ENCODE measurements at regions not wholly inside any gene's neighbourhood (a gene's known extent, or its start where the extent isn't known, plus 50 kb on each side); places are given as distances from the start of the nearest gene placed in this dataset.

GRCh38 chr4:23976423-23976822 is 86.6 kb upstream of the PPARGC1A start:
- TF ChIP-seq CTCF (conservative IDR thresholded peaks at IDR 0.05; ENCODE audit: low read depth, low read length) = no peak
- no peak for DNase-seq (ENCODE audit: low read depth)
- H3K4me3 ChIP-seq (ENCODE audit: low read depth, low read length) = no peak overlapping the region

- H3K4me3 ChIP-seq (ENCODE audit: low read depth, low read length) = no peak overlapping the region
- DNase-seq (ENCODE audit: low read depth) = no peak
- TF ChIP-seq CTCF (conservative IDR thresholded peaks at IDR 0.05; ENCODE audit: low read depth, low read length) = no peak
Measured at GRCh38 chr4:23973308-23973855, 83.5 kb upstream of the PPARGC1A start.

- no peak for TF ChIP-seq CTCF (conservative IDR thresholded peaks at IDR 0.05; ENCODE audit: low read depth, low read length)
- no peak for DNase-seq (ENCODE audit: low read depth)
- H3K4me3 ChIP-seq (ENCODE audit: low read depth, low read length) = no peak overlapping the region
Measured at GRCh38 chr4:23972805-23973204, 83.0 kb upstream of the PPARGC1A start.

- no peak for DNase-seq (ENCODE audit: low read depth)
- no peak overlapping the region for H3K4me3 ChIP-seq (ENCODE audit: low read depth, low read length)
- TF ChIP-seq CTCF (conservative IDR thresholded peaks at IDR 0.05; ENCODE audit: low read depth, low read length) = no peak
Measured at GRCh38 chr4:23972187-23972586, 82.3 kb upstream of the PPARGC1A start.

- TF ChIP-seq CTCF (conservative IDR thresholded peaks at IDR 0.05; ENCODE audit: low read depth, low read length) = no peak
- no peak for DNase-seq (ENCODE audit: low read depth)
- H3K4me3 ChIP-seq (ENCODE audit: low read depth, low read length) = no peak overlapping the region
Measured at GRCh38 chr4:23970201-23970850, 80.5 kb upstream of the PPARGC1A start.

- DNase-seq (ENCODE audit: low read depth) = no peak
- TF ChIP-seq CTCF (conservative IDR thresholded peaks at IDR 0.05; ENCODE audit: low read depth, low read length) = no peak
Measured at GRCh38 chr4:23969635-23970145, 79.8 kb upstream of the PPARGC1A start.

GRCh38 chr4:23967281-23967680 is 77.4 kb upstream of the PPARGC1A start:
- no peak for DNase-seq (ENCODE audit: low read depth)
- TF ChIP-seq CTCF (conservative IDR thresholded peaks at IDR 0.05; ENCODE audit: low read depth, low read length) = no peak
- no peak overlapping the region for H3K4me3 ChIP-seq (ENCODE audit: low read depth, low read length)

More at GRCh38 chr4:23969635-23970145, 79.8 kb upstream of the PPARGC1A start:
- no peak overlapping the region for H3K4me3 ChIP-seq (ENCODE audit: low read depth, low read length)

Measured in epithelial cell of proximal tubule (primary cell).